K562 (cell line): ENCODE measurements at regions not wholly inside any gene's neighbourhood (a gene's known extent, or its start where the extent isn't known, plus 50 kb on each side); places are given as distances from the start of the nearest gene placed in this dataset.

Experiments used
- ATAC-seq: fragments of 200-7000 bp; cut with Tn5 transposase; 3 replicates; pipeline ENCODE4 v1.9.1; 2020; ENCODE audit warnings: moderate library complexity
- BruUV-seq: library from RNA; stranded (reverse); fragments of 400-500 nt; replicated peaks from 2 replicates; lab custom pipeline; 2021; lab: Mats Ljungman, UMichigan
- CTCF ChIA-PET: fragments of 300-600 bp; formaldehyde crosslinking; extraction: SDS; loops from one replicate; lab custom pipeline; 2021; ENCODE audit warnings: low intra/inter-chr PET ratio; lab: Yijun Ruan, JAX
- POLR2A ChIA-PET: fragments of 300-600, 350-650 bp; sonication (Branson Sonifier 250); formaldehyde crosslinking; extraction: SDS; loops from one replicate; lab custom pipeline; 2021; ENCODE audit warnings: antibody characterized with exemption, inconsistent platforms; lab: Yijun Ruan, JAX
- DNase-seq, 4 experiments: peaks; one replicate each; pipeline versions ENCODE4 v3.0.0 to v3.0.0-alpha.2; 2011 to 2018; ENCODE audit warnings: low spot score in 3 of 4, mixed read lengths in 3 of 4; ENCODE audit errors: extremely low read depth in 1 of 4
- FAIRE-seq: peaks from 2 replicates; lab custom pipeline; 2011; peaks lifted over from hg19 to GRCh38; lab: Jason Lieb, UNC
- H2AFZ ChIP-seq: 2 replicates; pipeline ENCODE4 v1.6.0; 2011; ENCODE audit warnings: low read depth, low read length, control low read depth, inconsistent platforms
- H3K27ac ChIP-seq: fragments of 200-600 bp; 3 replicates; pipeline ENCODE4 v1.8.0; 2011; ENCODE audit warnings: low read depth, mild to moderate bottlenecking, control low read depth, inconsistent platforms, low read length, moderate library complexity, mixed read lengths; ENCODE audit errors: extremely low read depth
- H3K27me3 ChIP-seq, 2 experiments: fragments of 300-600 bp in 1 of 2; 2 replicates in 1 of 2; 3 replicates in 1 of 2; pipeline versions ENCODE4 v1.6.0 to v1.8.0; 2011; ENCODE audit warnings: inconsistent platforms in 2 of 2, low read length in 2 of 2, mild to moderate bottlenecking in 1 of 2, mixed read lengths in 1 of 2, moderate library complexity in 1 of 2; ENCODE audit not compliant: control insufficient read depth in 2 of 2, insufficient read depth in 2 of 2
- H3K36me3 ChIP-seq: fragments of 300-600 bp; 3 replicates; pipeline ENCODE4 v1.8.0; 2011; ENCODE audit warnings: mild to moderate bottlenecking, low read length, inconsistent platforms; ENCODE audit not compliant: control insufficient read depth, insufficient read depth
- H3K4me1 ChIP-seq, 2 experiments: fragments of 200-600 bp in 1 of 2; replicated peaks in 1 of 2; 2 replicates in 1 of 2; 3 replicates in 1 of 2; pipeline versions ENCODE4 v1.5.1 to v1.8.0; 2011; ENCODE audit warnings: inconsistent platforms in 2 of 2, low read length in 2 of 2, mild to moderate bottlenecking in 1 of 2, mixed read lengths in 1 of 2, moderate library complexity in 1 of 2; ENCODE audit not compliant: control insufficient read depth in 2 of 2, insufficient read depth in 2 of 2
- H3K4me2 ChIP-seq: 2 replicates; pipeline ENCODE4 v1.6.1; 2011; ENCODE audit warnings: low read length, control low read depth, inconsistent platforms, mixed read lengths; ENCODE audit not compliant: insufficient read depth
- H3K4me3 ChIP-seq: fragments of 200-600 bp; sonication (generic), shearing (Covaris generic); 2 replicates; pipeline ENCODE4 v1.5.1; 2016; ENCODE audit warnings: control low read depth, inconsistent platforms
- H3K79me2 ChIP-seq: fragments of 200-600 bp; 3 replicates; pipeline ENCODE4 v1.8.0; 2011; ENCODE audit warnings: low read length, inconsistent platforms; ENCODE audit not compliant: control insufficient read depth, insufficient read depth
- H3K9ac ChIP-seq, 2 experiments: 2 replicates each; pipeline versions ENCODE4 v1.6.0 to v1.6.1; 2011; ENCODE audit warnings: low read depth in 2 of 2, low read length in 2 of 2, control low read depth in 1 of 2, inconsistent platforms in 1 of 2, mild to moderate bottlenecking in 1 of 2, mixed read lengths in 1 of 2; ENCODE audit not compliant: insufficient read depth in 1 of 2
- H3K9me1 ChIP-seq: one replicate; pipeline ENCODE4 v1.6.0; 2011; ENCODE audit warnings: inconsistent platforms, mild to moderate bottlenecking, low read length, moderate library complexity; ENCODE audit not compliant: control insufficient read depth, insufficient read depth
- H3K9me3 ChIP-seq: replicated peaks from 2 replicates; pipeline ENCODE4 v1.5.1; 2011; ENCODE audit warnings: low read depth, low read length, inconsistent platforms; ENCODE audit not compliant: control insufficient read depth, insufficient read depth
- H4K20me1 ChIP-seq: replicated peaks from 2 replicates; pipeline ENCODE4 v1.6.1; 2011; ENCODE audit warnings: low read length, inconsistent platforms, mixed read lengths; ENCODE audit not compliant: control insufficient read depth, insufficient read depth
- CHD2 ChIP-seq: IDR thresholded peaks from 2 replicates; pipeline ENCODE4 v1.6.1; 2011; ENCODE audit warnings: low read depth, low read length
- EGR1 ChIP-seq: fragments of 450-650 bp; conservative IDR thresholded peaks from 2 replicates; pipeline ENCODE4 v1.6.1; 2017; ENCODE audit warnings: mild to moderate bottlenecking
- EWSR1 ChIP-seq: fragments of 450-650 bp; IDR thresholded peaks from 2 replicates; pipeline ENCODE4 v1.6.1; 2018; ENCODE audit warnings: borderline replicate concordance, mild to moderate bottlenecking, low read depth, moderate library complexity; ENCODE audit not compliant: partially characterized antibody
- PCBP1 ChIP-seq: fragments of 200-400 bp; formaldehyde crosslinking; IDR thresholded peaks from 2 replicates; pipeline ENCODE4 v1.6.1; 2018; ENCODE audit warnings: mild to moderate bottlenecking, low read depth, low read length; ENCODE audit not compliant: poor library complexity, severe bottlenecking
- PRMT5 ChIP-seq: sonication (generic); formaldehyde crosslinking; IDR thresholded peaks from 2 replicates; pipeline ENCODE4 v1.5.0; 2020; ENCODE audit warnings: missing genetic modification reagents
- ZNF24 ChIP-seq: fragments of 450-650 bp; IDR thresholded peaks from 2 replicates; pipeline ENCODE4 v1.6.1; 2016
- WGBS: fragments of 100-300 bp; shearing (Covaris generic); methylation state at CpG from one replicate; pipeline ENCODE4 v1.1.6; 2016; ENCODE audit warnings: low coverage, mixed read lengths; ENCODE audit not compliant: insufficient coverage; ENCODE audit errors: missing lambda C conversion rate; 5-methylcytosine and 5-hydroxymethylcytosine counted together
- in situ Hi-C: fragments of 300-500 bp; cut with MboI; formaldehyde crosslinking; loops from 4 replicates; pipeline ENCODE4 v1.15.0; 2018; ENCODE audit warnings: inconsistent platforms, mixed read lengths
- intact Hi-C: fragments of 100-400 bp; cut with micrococcal nuclease; formaldehyde crosslinking; loops from 2 replicates; pipeline ENCODE4 v1.14.2; 2022
- TF ChIP-seq, protein P1 (sequence below): fragments of 450-650 bp; IDR thresholded peaks from 2 replicates; pipeline ENCODE4 v1.6.1; 2018; ENCODE audit warnings: mild to moderate bottlenecking, low read depth; ENCODE audit not compliant: partially characterized antibody

DNA sequence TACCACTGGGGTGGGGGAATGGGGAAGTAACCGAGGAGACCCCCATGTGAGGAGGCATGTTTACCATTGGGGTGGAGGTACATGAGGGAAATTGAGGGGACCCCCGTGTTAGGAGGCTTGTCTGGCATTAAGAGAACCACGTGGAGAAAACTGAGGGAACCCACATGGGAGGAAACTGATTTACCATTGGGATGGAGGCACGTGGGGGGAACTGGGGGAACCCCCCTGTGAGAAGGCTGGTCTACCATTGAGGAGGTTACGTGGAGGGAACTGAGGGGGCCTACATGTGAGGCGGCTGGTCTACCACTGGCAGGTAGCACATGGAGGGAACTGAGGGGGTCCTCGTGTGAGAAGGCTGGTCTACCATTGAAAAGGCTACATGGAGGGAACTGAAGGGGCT lies 159.4 kb downstream of the FBLN2 start:
- H3K36me3 ChIP-seq: no peaks in the 10 kb centered on the region
- no peaks in the 10 kb centered on the region for H3K27me3 ChIP-seq
- WGBS: 0% methylated on average over 7 of the region's 7 CpGs
- DNase-seq (no peak), ATAC-seq (no peak), FAIRE-seq (no peak)
- TF ChIP-seq EWSR1 (no peak), EGR1 (no peak), PRMT5 (no peak), ZNF24 (no peak), CHD2 (no peak), PCBP1 (no peak)
- TF ChIP-seq, protein P1, sequence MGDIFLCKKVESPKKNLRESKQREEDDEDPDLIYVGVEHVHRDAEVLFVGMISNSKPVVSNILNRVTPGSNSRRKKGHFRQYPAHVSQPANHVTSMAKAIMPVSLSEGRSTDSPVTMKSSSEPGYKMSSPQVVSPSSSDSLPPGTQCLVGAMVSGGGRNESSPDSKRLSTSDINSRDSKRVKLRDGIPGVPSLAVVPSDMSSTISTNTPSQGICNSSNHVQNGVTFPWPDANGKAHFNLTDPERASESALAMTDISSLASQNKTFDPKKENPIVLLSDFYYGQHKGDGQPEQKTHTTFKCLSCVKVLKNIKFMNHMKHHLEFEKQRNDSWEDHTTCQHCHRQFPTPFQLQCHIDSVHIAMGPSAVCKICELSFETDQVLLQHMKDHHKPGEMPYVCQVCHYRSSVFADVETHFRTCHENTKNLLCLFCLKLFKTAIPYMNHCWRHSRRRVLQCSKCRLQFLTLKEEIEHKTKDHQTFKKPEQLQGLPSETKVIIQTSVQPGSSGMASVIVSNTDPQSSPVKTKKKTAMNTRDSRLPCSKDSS: no peak
- no peak overlapping the region for H3K4me2 ChIP-seq
- BruUV-seq: no TSS peak
- H3K4me3 ChIP-seq: no peak overlapping the region
- no peaks in the 10 kb centered on the region for H4K20me1 ChIP-seq
- H3K9ac ChIP-seq: no peak overlapping the region
- no peaks in the 10 kb centered on the region for H3K79me2 ChIP-seq
- no peak overlapping the region for H2AFZ ChIP-seq
- no peaks in the 10 kb centered on the region for H3K9me3 ChIP-seq
- intact Hi-C loops (no loop called here), in situ Hi-C loops (no loop called here)
- ChIA-PET CTCF (no interaction called here), POLR2A (no interaction called here)
- H3K4me1 ChIP-seq: no peaks in the 10 kb centered on the region
- H3K9me1 ChIP-seq: no peaks in the 10 kb centered on the region
- no peak overlapping the region for H3K27ac ChIP-seq
